ENCODE measurements at regions not wholly inside any gene's neighbourhood (a gene's known extent, or its start where the extent isn't known, plus 50 kb on each side); places are given as distances from the start of the nearest gene placed in this dataset.
"Not testable (repeated sequence)": the region's sequence is repeated elsewhere in the genome, so short reads cannot be mapped to it uniquely, and the experiment has no call there.

- DNase-seq (ENCODE audit: low read depth, low spot score): no peak
- no peak overlapping the region for H3K4me3 ChIP-seq (ENCODE audit: low read length)
These were observed 264.7 kb upstream of the ZRANB2 start for GRCh38 chr1:71345491-71345890.

DNA sequence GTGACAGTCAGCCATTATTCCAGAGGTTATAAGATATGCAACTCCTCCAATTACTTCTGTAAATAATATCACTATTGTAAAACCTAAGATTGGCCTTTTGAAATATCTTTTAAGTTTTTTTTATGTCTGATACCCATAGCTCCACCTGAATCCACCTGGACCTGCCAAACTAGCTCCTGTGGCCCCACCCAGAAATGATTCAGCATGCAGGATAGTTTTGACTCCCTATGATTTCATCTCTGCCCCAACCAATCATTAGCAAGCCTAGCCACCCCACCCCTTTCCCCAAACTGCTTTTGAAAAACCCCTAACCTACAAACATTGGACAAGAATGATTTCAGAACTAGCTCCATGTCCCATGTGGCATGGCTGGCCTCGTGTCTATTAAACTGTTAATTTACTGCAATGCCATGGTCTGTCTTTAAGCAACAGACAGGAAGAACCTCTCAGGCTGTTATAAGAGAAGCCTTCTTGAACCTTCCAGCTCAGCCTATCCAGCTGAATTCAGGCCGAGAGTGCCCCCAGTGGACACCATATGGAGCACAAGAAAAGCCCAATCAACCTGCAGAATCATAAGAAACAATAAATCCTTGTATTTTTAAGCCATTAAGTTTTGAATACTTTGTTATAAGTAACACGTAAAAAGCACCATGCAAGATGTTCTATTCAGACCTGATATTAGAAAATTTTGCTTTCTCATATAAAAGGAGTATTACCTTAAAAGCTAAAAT is 263.0 kb upstream of the ZRANB2 start:
- peak; percentile 1 for DNase-seq (ENCODE audit: low read depth, low spot score)
- H3K4me3 ChIP-seq (ENCODE audit: low read length): no peak overlapping the region

- peak; percentile 1 for DNase-seq (ENCODE audit: low read depth, low spot score)
These were observed 258.4 kb upstream of the ZRANB2 start for GRCh38 chr1:71339238-71339637.

GRCh38 chr1:71330991-71331390 is 250.2 kb upstream of the ZRANB2 start:
- no peak overlapping the region for H3K4me3 ChIP-seq (ENCODE audit: low read length)
- no peak for DNase-seq (ENCODE audit: low read depth, low spot score)

More at GRCh38 chr1:71339238-71339637, 258.4 kb upstream of the ZRANB2 start:
- H3K4me3 ChIP-seq (ENCODE audit: low read length): no peak overlapping the region

DNA sequence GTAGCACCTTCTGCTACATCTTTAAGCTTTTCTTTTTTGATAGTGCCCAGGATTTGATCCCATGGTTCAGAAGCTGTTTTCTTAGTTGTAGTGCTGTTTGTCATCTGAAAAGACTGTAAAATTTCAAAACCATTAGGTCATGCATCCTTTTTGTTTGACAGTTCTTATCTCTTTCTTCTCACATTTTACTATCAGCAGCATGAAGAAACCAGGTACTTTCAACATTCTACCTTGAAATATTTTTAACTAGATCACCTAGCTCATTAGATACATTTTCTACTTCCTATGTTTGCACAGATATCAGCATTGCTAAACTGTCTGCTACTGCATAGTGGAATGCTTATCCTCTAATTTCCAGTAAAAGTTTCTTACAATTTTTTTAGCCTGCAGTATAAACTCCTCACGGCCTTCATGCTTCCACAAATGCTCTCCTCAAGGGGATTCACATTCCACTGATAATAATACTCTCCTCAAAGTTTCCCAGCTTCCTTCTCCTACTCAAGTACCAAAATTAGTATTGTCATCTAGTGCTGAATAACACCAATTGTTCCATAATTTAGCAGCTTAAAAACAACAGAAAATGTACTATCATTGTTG is 243.9 kb upstream of the ZRANB2 start:
- DNase-seq (ENCODE audit: low read depth, low spot score): no peak
- no peak overlapping the region for H3K4me3 ChIP-seq (ENCODE audit: low read length)

DNA sequence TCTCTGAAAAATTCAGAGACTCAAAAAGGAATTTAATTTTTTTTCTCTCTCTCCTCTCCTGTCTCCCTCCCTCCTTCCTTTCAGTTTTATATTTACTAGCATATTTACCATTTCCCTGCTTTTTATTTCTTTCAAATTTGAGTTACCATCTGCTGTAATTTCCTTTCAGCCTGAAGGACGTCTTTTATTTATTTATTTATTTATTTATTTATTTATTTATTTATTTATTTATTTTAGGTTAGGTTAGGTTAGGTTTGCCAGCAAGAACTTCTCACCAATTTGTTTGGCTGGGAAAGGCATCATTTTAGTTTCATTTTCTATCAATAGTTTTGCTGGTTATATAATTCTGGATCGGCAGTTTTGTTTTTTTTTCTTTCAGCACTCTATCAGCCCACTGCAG is 231.7 kb upstream of the ZRANB2 start:
- no peak for DNase-seq (ENCODE audit: low read depth, low spot score)
- H3K4me3 ChIP-seq (ENCODE audit: low read length): no peak overlapping the region

- no peak for DNase-seq (ENCODE audit: low read depth, low spot score)
- no peak overlapping the region for H3K4me3 ChIP-seq (ENCODE audit: low read length)
These were observed 230.5 kb upstream of the ZRANB2 start for GRCh38 chr1:71311376-71311775.

DNA sequence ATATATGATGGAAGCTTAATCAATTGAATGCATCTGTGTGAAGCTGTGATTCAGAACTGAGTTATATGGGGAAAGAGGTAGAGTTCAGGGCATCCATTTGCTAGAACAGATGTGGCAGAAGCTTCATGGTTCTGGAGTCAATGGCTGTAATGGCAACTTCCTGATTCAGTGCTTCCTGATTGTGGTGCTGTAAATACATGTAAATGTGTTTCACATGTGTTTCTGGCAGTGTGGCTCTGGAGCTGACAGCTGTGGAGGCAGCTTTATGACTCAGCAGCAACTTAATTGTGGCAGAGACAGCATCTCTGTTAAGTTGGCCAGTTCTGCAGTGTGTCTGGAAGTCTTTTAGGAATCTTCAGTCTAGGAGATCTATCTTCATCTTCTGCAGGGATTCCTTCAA is 226.6 kb upstream of the ZRANB2 start:
- H3K4me3 ChIP-seq (ENCODE audit: low read length): no peak overlapping the region
- peak; percentile 6 for DNase-seq (ENCODE audit: low read depth, low spot score)

GRCh38 chr1:71304125-71304524 is 223.3 kb upstream of the ZRANB2 start:
- DNase-seq (ENCODE audit: low read depth, low spot score): no peak
- no peak overlapping the region for H3K4me3 ChIP-seq (ENCODE audit: low read length)

GRCh38 chr1:71303617-71304041 is 222.8 kb upstream of the ZRANB2 start:
- no peak for DNase-seq (ENCODE audit: low read depth, low spot score)
- H3K4me3 ChIP-seq (ENCODE audit: low read length): no peak overlapping the region

GRCh38 chr1:71298633-71299032 is 217.8 kb upstream of the ZRANB2 start:
- H3K4me3 ChIP-seq (ENCODE audit: low read length): no peak overlapping the region
- DNase-seq (ENCODE audit: low read depth, low spot score): no peak

DNA sequence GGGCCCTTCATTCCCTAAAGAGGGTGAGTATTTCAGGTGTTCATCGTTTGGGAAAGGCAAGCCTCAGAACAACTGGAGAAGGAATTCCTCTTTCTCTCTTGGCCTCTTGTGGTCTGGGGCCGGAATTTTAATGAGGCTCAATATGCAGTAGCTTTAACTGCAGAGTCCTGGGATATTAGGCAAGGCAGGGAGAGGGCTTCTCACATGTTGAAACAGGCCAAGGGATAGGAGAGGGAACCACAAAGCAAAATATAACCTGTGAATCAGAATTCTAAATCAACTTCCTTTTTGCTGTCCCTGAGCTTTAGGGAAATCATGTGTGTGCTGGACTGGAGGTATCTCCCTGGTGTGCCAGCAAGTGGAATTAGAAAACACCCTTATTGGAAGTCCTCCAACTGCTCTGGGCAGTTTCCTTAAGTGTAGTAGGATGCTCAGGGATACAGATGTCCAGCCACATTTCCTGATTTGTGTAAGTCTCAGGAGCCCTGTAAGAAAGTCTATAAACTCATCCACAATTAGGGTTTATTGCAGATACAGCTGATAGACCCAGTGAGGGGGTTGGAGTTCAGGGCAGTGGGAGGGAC is 215.8 kb upstream of the ZRANB2 start:
- no peak for DNase-seq (ENCODE audit: low read depth, low spot score)

DNA sequence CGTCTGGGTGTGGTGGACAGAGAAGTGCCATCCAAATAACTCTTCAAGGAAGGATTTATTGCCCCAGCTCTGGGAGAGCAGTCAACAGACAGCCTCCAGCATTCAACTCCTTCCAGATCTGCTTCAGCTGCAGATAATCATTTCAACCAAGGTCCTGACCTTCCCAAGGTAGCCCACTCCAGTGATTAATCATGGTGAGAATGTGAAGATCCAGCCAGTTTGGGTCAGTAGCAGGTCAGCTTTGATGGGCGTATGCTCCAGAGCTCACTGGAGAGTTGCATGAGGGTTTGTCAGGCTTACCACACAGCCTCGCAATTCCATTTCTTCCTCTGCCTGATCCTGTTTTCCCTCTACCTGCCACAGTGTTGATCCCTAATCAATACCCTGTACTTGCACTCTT is 214.5 kb upstream of the ZRANB2 start:
- no peak overlapping the region for H3K4me3 ChIP-seq (ENCODE audit: low read length)
- DNase-seq (ENCODE audit: low read depth, low spot score): no peak

More for the DNA sequence above, 215.8 kb upstream of the ZRANB2 start:
- no peak overlapping the region for H3K4me3 ChIP-seq (ENCODE audit: low read length)

- no peak overlapping the region for H3K4me3 ChIP-seq (ENCODE audit: low read length)
- DNase-seq (ENCODE audit: low read depth, low spot score): no peak
These were observed 213.3 kb upstream of the ZRANB2 start for GRCh38 chr1:71294178-71294577.

GRCh38 chr1:71292203-71292602 is 211.4 kb upstream of the ZRANB2 start:
- no peak overlapping the region for H3K4me3 ChIP-seq (ENCODE audit: low read length)

DNA sequence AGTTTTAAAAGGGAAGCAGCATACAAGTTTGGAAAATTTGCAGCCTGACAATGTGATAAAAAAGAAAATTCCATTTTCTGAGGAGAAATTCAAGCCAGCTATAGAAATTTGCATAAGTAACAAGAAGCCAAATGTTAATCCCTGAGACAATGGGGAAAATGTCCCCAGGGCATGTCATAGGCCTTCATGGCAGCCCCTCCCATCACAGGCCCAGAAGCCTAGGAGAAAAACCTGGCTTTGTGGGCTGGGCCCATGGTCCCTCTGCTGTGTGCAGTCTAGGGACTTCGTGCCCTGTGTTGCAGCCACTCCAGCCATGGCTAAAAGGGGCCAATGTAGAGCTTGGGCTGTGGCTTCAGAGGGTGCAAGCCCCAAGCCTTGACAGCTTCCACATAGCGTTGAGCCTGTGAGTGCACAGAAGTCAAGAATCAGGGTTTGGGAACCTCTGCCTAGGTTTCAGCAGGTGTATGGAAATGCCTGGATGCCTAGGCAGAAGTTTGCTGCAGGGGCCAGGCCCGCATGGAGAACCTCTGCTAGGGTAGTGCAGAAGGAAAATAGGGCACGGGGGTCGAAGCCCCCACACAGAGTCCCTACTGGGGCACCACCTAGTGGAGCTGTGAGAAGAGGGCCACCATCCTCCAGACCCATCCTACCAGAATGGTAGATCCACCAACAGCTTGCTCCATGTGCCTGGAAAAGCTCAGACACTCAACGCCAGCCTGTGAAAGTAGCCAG is 209.8 kb upstream of the ZRANB2 start:
- H3K4me3 ChIP-seq (ENCODE audit: low read length); DNase-seq (ENCODE audit: low read depth, low spot score): not testable (repeated sequence)

More at GRCh38 chr1:71292203-71292602, 211.4 kb upstream of the ZRANB2 start:
- DNase-seq (ENCODE audit: low read depth, low spot score): no peak

- no peak for DNase-seq (ENCODE audit: low read depth, low spot score)
These were observed 204.7 kb upstream of the ZRANB2 start for GRCh38 chr1:71285529-71285928.

DNA sequence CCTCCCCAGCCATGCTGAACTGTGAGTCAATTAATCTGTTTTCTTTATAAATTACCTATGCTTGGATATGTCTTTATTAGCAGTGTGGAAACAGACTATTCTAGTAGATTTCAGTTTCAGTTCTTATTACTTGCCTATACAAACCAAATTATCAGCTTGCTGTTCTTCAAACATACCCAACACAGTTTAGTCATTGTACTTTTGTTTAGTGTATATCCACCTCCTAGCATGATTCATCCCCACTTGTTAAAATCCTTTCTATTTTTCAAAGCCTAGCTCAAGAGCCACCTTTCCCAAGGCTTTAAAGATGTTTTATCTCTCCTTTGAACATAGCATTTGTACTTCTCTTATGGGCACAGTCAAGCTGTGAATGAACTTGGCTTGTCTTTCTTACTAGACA is 195.6 kb upstream of the ZRANB2 start:
- no peak overlapping the region for H3K4me3 ChIP-seq (ENCODE audit: low read length)
- DNase-seq (ENCODE audit: low read depth, low spot score): no peak

More at GRCh38 chr1:71285529-71285928, 204.7 kb upstream of the ZRANB2 start:
- H3K4me3 ChIP-seq (ENCODE audit: low read length): no peak overlapping the region

GRCh38 chr1:71273334-71273733 is 192.5 kb upstream of the ZRANB2 start:
- no peak overlapping the region for H3K4me3 ChIP-seq (ENCODE audit: low read length)
- no peak for DNase-seq (ENCODE audit: low read depth, low spot score)

GRCh38 chr1:71270394-71270915 is 189.6 kb upstream of the ZRANB2 start:
- no peak overlapping the region for H3K4me3 ChIP-seq (ENCODE audit: low read length)
- DNase-seq (ENCODE audit: low read depth, low spot score): no peak
